ENCODE measurements at regions not wholly inside any gene's neighbourhood (a gene's known extent, or its start where the extent isn't known, plus 50 kb on each side); places are given as distances from the start of the nearest gene placed in this dataset.

GRCh38 chr3:182216311-182216970, 504.7 kb downstream of the SOX2 start:
- DNase-seq (ENCODE audit: low spot score): no peak

GRCh38 chr3:182220013-182220412, 508.3 kb downstream of the SOX2 start:
- no peak for DNase-seq (ENCODE audit: low spot score)

- DNase-seq (ENCODE audit: low spot score): no peak
Observed at GRCh38 chr3:182220471-182220870, 508.7 kb downstream of the SOX2 start.

DNA sequence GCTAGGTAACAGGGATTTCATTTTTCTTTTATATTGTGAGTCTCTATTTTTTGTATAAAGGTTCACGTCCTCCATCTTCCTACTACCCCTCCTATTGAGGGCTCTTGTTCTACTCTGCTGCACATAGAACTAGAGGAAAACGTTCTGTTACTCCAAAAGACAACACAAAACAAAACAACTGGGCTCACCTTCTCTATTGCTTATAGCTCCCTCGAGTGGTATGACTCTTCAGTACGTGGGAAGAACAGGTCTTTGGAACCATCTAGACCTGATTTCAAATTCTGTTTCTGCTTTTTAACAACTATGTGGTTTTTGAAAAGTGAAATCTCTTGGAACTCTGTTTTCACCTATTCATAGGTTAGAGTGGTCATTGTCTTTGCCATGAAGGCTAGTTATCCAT, 515.3 kb downstream of the SOX2 start:
- no peak for DNase-seq (ENCODE audit: low spot score)

DNA sequence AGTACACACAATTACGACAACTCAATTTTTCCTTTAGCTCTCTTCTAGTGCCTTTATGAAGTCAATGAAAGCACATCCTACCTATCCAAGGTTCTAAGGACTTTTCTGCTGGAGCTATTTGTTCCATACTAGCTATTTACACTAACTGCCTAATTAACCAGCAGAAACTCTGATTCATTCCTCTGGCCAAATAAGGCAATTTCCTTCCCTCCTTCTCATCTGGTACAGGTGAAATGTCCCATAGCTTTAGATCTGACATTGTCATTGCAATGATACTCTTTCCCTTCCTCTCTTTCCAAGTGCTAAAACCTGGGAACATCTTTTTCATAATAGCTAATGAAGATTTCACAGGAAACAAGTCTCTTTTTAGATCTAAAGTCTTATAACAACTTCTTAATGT, 521.7 kb downstream of the SOX2 start:
- no peak for DNase-seq (ENCODE audit: low spot score)

- DNase-seq (ENCODE audit: low spot score): no peak
Observed at GRCh38 chr3:182233957-182234356, 522.2 kb downstream of the SOX2 start.

GRCh38 chr3:182234881-182235280, 523.2 kb downstream of the SOX2 start:
- DNase-seq (ENCODE audit: low spot score): no peak

DNA sequence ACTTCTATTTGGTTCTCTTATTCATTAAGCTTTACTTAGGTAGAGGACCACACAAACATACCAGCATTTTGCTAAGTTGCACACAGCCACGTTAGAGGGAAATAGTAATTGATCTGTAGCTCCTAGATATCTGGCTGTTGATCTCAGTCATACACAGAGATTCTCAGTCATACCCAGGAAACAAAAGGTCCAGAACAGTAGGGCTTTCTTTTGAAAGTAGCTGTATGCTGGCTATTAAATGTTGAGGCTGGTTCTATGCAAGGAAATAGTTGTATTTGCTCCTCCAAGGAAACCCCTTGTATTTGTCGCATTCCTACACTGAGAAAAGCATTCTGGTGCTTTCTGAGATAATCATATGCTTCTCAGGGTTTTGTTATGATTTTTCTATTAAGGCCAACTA, 523.8 kb downstream of the SOX2 start:
- no peak for DNase-seq (ENCODE audit: low spot score)

DNA sequence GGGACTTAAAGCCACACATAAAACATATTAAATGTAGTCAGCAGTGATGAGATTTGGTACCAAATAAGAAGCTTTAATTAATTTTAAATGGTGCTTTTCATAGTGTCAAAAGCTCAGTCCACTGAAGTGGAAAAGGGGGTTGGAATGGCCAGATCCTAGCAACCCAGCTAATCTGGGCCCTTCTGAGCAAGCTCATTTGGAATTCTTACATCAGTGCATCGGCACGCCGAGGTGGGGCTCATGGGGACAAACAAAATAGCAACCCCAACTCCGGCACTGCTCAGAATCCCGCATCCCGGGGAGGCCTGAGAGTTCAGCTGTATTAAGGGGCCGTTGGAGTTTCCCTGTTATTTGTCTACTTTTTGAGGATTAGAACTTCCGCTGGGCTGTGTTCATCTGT, 526.4 kb downstream of the SOX2 start:
- no peak for DNase-seq (ENCODE audit: low spot score)

DNA sequence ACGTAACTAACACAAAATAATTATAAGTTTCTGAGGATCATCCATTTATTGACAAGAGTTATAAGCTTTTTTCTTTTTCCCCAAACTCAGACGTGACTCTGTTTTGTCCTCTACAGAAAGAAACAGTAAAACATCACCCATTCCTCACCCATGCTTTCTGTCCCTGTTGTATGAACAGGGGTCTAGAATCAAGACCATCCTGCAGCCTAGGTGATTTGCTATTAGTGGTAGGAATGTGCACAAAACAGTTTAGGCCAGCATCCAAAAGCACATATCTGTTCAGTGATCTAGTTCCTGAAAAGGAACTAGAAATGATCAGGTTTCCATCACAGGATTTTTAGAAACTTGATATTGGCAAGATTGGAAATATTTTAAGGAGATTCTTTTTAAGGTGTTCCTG, 527.6 kb downstream of the SOX2 start:
- DNase-seq (ENCODE audit: low spot score): no peak

GRCh38 chr3:182240474-182240873, 528.7 kb downstream of the SOX2 start:
- DNase-seq (ENCODE audit: low spot score): no peak

- no peak for DNase-seq (ENCODE audit: low spot score)
Observed at GRCh38 chr3:182241196-182241765, 529.6 kb downstream of the SOX2 start.

DNA sequence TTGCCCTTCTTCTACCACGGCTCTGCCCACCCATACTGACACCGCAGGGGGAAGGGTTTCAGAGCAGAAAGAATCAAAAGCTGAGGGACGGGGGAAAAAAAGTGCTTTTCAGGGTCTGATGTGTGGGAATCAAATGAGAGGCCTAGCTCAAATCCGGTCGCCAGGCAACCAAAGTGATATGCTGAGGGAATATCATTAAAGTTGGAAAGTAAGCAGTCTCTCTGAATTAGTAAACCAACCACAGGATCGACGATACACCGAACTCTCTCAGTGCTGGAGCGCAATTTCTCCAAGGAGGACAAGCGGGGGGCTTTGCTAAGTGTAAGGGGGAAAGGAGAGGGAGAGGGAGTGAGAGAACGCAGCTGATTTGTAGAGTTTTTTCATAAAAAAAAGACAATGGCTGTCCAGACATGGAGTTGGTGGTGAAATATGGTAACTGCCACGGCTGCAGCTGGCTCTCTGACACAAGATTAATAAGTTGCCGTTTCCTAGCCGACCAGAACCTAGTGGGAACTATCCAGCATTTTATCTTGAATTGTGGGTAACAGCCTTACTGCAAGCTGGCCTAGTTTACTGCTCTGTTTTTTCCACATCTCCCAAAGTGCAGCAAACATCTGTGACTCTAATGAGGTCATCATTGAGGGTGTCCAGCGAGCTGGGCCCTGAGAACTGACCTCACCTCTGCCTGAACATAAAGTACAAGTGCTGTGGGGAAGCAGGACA, 530.2 kb downstream of the SOX2 start:
- DNase-seq (ENCODE audit: low spot score): no peak

DNA sequence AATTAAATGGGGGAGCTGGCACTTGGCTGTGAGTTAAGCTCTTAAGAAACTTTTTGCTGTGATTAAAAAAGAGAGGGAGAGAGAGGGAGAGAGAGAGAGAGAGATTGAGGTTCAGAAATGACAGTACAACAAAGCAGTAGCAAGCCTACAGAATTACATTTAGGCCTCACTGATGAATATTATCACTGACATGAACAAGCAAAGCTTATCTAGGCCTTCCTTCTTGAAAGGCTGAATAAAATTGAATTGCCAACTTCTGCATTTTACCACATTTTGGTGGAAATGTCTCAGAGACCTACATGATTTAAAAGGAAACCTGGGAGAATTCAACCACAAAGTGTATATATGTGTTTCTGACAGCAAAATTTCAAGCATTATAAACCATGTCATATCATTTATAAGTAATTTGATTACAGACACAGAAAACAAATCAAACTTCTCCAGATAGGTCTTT, 530.8 kb downstream of the SOX2 start:
- no peak for DNase-seq (ENCODE audit: low spot score)

- DNase-seq (ENCODE audit: low spot score): no peak
Observed at GRCh38 chr3:182243625-182244024, 531.9 kb downstream of the SOX2 start.

DNA sequence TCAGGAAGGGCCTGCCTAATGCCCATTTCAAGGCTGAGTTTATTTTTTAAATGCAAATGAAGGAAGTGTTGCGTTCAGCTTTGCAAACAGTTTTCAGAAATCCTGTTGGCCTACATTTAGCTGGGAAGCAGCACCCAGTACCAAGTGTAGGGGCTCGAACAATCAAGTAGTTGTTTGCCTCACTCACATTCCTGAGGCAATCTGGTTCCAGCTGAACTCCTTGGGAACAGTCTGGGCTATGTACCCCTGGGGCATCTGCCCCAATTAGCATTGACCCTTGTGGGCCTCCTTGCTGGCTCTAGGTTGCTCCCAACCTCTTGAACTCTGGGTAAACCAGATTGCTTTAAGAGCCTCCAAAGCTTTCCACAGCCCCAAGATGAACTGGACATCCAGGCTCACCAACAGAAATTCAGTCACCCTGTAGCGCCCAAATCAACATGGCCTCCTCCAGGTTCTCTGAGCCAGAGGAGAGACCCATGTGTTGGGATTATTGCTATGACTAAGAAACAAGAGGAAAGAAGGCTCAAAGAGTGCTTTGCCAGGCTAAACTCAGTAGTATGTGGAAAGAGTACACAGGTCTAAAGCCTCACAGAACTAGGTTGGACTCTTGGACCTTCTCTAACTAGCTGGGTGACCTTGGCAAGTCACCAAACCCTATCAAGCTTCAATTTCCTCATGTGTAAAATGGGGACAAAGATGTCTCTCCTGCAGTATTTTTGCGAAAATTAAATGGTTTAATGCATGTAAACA, 532.7 kb downstream of the SOX2 start:
- no peak for DNase-seq (ENCODE audit: low spot score)

GRCh38 chr3:182245059-182245458, 533.3 kb downstream of the SOX2 start:
- DNase-seq (ENCODE audit: low spot score): no peak

DNA sequence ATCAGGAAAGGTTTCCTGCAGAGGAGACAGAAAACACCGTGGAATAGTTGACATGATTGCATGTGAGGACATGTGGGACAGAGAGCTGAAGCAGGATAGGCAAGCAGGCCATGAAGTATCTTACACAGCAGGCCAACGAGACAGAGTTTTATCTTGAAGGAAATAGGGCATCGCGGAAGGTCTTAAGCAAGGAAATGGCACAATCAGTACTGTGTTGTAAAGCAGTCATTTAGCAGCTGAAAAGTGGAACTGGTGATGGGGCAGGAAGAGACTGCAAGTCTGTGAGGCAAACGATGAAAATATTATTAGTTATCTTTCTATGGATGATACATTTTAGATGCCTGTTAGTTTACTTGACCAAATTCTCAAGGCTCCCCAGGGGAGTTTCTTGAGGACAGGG, 535.1 kb downstream of the SOX2 start:
- DNase-seq (ENCODE audit: low spot score): no peak

GRCh38 chr3:182248349-182248880, 536.7 kb downstream of the SOX2 start:
- DNase-seq (ENCODE audit: low spot score): peak; percentile 27

GRCh38 chr3:182252802-182253201, 540.5 kb upstream of the ATP11B start:
- no peak for DNase-seq (ENCODE audit: low spot score)

DNA sequence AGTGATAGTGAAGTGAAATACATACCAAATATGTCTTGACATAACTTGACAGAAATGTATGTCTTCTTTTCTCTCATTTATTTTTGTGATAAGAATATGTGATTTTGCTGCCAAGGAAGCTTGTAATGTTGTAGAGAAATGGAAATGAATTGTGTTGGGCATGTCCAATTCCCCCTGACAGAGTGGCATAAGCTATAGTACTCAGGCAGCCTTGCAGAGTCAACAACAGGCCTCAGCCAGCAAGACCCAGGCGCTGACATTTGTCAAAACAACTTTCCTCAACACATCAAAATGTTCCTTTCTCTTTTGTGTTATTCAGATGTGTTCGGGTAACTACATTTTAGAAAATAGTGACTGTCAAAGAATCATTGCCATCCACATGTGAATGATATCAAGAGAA, 538.1 kb upstream of the ATP11B start:
- no peak for DNase-seq (ENCODE audit: low spot score)

- no peak for DNase-seq (ENCODE audit: low spot score)
Observed at GRCh38 chr3:182257361-182257760, 535.9 kb upstream of the ATP11B start.
